HG02938 (cell line): ENCODE measurements at regions not wholly inside any gene's neighbourhood (a gene's known extent, or its start where the extent isn't known, plus 50 kb on each side); places are given as distances from the start of the nearest gene placed in this dataset.

Experiments used
- ATAC-seq: cut with Tn5 transposase; IDR thresholded peaks from one replicate; pipeline ENCODE4 v1.9.1; 2021; ENCODE audit warnings: mild to moderate bottlenecking, moderate library complexity; ENCODE audit not compliant: unreplicated experiment

DNA sequence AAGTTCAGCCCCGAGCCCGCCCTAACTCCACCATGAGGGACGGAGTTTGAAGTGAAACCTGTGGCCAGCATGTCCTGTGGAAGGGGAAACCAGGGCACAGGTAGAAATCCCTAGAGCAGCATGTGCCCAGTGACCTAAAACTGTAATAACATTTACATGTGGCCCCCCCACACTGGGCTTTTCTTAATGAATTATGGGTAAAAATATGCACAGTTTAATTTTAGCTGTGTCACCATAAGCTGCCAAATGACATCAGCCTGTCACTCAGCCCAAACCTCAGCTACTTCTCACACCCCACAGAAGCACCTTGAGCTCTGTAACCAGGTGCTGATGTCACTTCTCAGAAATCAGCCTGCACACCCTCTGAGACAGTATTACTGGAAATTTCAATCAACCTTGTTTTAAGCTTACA lies 50.0 kb upstream of the SLC19A1 start:
- ATAC-seq, result peak; percentile 46

DNA sequence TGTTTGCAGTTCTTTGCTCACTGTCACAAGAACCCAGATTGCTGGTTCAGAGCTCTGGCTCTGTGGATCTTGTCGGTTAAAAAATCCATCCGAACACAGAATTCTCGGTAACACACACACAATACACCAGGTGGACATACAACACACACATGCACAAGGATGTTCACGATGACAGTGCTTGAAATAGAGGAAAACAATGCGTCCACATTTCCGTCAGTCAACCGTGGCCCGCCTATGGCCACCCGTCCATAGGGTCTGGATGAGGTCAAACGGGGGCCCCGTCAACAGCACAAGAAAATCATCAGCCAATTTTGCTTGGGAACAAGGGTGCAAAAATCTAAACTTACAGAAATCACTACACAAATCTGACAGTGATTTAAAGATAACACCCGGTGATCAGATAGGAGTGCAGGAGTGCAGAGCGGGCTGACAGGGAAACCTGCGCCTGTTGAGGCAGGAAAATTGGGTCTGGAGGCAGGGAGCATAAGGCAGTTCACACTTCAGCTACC lies 50.4 kb upstream of the SLC19A1 start:
- ATAC-seq, result no peak

DNA sequence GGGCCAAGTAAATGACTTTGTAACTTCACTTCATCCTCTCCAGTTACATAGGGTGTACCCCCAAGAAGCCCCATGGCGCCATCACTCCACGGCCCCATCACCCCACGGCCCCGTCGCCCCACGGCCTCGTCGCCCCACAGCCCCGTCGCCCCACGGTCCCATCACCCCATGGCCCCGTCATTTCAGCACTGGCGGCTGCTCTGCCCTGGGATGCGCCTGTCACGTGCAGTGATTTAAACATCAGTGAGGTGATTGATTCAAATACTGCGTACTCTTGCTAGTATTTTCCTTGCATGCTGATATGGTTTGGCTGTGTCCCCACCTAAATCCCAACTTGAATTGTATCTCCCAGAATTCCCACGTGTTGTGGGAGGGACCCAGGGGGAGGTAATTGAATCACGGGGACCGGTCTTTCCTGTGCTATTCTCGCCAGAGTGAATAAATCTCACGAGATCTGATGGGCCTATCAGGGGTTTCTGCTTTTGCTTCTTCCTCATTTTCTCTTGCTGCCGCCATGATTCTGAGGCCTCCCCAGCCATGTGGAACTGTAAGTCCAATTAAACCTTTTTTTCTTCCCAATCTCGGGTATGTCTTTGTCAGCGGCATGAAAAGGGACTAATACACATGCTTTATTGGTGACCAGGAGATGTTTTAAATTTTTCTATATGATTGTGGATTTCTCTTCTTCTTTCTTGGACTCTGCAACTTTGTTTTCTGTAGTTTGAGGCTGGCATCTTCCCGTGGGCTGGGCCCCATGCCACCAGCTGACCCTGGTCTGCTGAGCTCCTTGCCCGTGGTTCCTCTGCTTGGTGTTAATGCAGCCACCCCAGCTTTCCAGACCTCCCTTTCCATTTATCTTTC lies 50.1 kb upstream of the PCBP3 start:
- no peak for ATAC-seq
